Urinary bladder (tissue), 3 donors: ENCODE measurements at regions not wholly inside any gene's neighbourhood (a gene's known extent, or its start where the extent isn't known, plus 50 kb on each side); places are given as distances from the start of the nearest gene placed in this dataset.
A peak's percentile ranks its signal among the peaks of the same experiment; 100 is the strongest.

Source experiments
- DNase-seq: peaks from one replicate; pipeline ENCODE4 v3.0.0-alpha.2; 2015; ENCODE audit errors: extremely low spot score
- H3K27ac ChIP-seq: one replicate; pipeline ENCODE4 v1.5.1; 2013; ENCODE audit warnings: low read depth, mild to moderate bottlenecking, moderate library complexity
- H3K36me3 ChIP-seq: one replicate; pipeline ENCODE4 v1.6.1; 2013; ENCODE audit warnings: mild to moderate bottlenecking, moderate library complexity; ENCODE audit not compliant: insufficient read depth
- H3K4me1 ChIP-seq: one replicate; pipeline ENCODE4 v1.6.1; 2013; ENCODE audit warnings: mild to moderate bottlenecking, moderate library complexity; ENCODE audit not compliant: insufficient read depth
- H3K4me3 ChIP-seq: one replicate; pipeline ENCODE4 v1.5.1; 2013; ENCODE audit warnings: low read depth, low read length
- whole genome bisulfite sequencing: extraction: QIAGEN DNeasy Blood & Tissue Kit; methylation state at CpG from one replicate; pipeline ENCODE4 v1.1.7; 2013; 5-methylcytosine and 5-hydroxymethylcytosine counted together
- donor health status: healthy with polysubstance abuse.
- donor health status: healthy.

GRCh38 chr2:104371087-104371781 lies 482.7 kb upstream of the POU3F3 start:
- no peak overlapping the region for H3K27ac ChIP-seq
- 33% methylated on average over 5 of the region's 5 CpGs for WGBS
- no peaks in the 10 kb centered on the region for H3K4me1 ChIP-seq
- no peaks in the 10 kb centered on the region for H3K36me3 ChIP-seq
- no peak for DNase-seq
- H3K4me3 ChIP-seq: no peak overlapping the region

DNA sequence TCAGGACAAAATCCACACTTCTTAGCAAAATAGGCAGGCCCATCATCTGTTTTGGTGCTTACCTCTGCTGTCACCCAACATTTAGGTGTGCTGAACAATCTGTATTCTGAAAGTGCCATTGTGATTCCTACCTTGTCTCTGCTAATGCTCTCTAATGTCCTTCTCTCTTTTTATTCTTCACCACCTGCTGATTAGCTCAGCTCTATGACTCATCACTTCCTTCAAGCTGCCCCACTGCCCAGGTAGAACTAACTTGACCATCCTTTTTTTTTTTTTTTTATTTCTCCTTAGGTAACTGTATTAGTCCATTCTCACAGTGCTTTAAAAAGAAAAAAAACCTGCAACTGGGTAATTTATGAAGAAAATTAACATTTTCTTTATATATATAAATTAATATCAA lies 478.7 kb upstream of the POU3F3 start:
- Histone ChIP-seq H3K27ac (no peak overlapping the region), H3K4me3 (no peak overlapping the region), H3K4me1 (no peaks in the 10 kb centered on the region), H3K36me3 (no peaks in the 10 kb centered on the region)
- DNase-seq: no peak

- peak; percentile 43 for DNase-seq
- no peaks in the 10 kb centered on the region for H3K36me3 ChIP-seq
- no peak overlapping the region for H3K27ac ChIP-seq
- WGBS: 4% methylated on average over 3 of the region's 3 CpGs
- H3K4me3 ChIP-seq: peak overlapping the region; percentile 21
- no peaks in the 10 kb centered on the region for H3K4me1 ChIP-seq
Observed at GRCh38 chr2:104378853-104379374, 475.0 kb upstream of the POU3F3 start.

- no peak for DNase-seq
- H3K4me3 ChIP-seq: no peak overlapping the region
- WGBS: 80% methylated on average over 5 of the region's 5 CpGs
- no peak overlapping the region for H3K27ac ChIP-seq
- no peaks in the 10 kb centered on the region for H3K4me1 ChIP-seq
- no peaks in the 10 kb centered on the region for H3K36me3 ChIP-seq
Observed at GRCh38 chr2:104384961-104385360, 469.0 kb upstream of the POU3F3 start.

GRCh38 chr2:104385743-104386142 lies 468.2 kb upstream of the POU3F3 start:
- Histone ChIP-seq H3K36me3 (no peaks in the 10 kb centered on the region), H3K27ac (no peak overlapping the region), H3K4me1 (no peaks in the 10 kb centered on the region), H3K4me3 (no peak overlapping the region)
- 59% methylated on average over 4 of the region's 4 CpGs for WGBS
- DNase-seq: no peak

DNA sequence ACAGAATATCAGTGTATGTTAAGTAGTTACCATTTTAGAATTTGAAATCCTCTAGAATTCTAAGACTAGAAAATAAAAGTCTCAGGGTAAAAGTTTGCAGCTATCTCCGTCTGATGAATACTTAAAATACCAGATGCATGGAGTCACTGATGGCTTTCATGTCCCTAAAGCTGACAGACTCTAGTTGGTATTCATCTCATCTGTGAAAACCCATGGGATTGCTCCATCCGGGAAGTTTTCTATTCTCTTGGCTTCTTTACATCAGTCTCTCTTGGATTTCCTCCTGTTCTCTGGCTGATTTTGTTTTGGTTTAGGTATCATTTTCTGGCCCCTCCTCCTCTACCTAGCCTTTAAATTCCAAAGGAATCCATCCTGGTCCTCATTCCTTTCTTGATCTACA lies 465.6 kb upstream of the POU3F3 start:
- no peak for DNase-seq
- Histone ChIP-seq H3K27ac (no peak overlapping the region), H3K36me3 (no peaks in the 10 kb centered on the region), H3K4me1 (no peaks in the 10 kb centered on the region), H3K4me3 (no peak overlapping the region)
- 45% methylated on average over 2 of the region's 2 CpGs for WGBS

DNA sequence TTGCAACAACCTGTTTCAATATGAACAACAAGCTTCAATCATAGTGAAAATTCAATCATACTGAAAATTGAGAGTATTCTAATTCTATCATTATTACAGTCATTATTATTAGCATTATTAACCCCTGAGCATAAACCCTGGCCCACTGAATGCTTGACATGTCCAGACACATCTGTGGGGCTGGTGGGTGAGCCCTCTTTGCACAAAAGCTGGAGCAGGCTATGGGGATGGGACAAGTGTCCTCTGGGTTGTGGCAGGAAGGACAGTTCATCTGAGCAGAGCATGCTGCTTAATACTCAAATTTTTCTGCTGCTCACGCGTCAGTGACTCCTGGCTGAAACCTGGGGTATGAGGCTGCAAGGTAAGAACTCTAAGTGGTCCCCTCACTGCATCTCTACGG lies 451.1 kb upstream of the POU3F3 start:
- H3K4me3 ChIP-seq: no peak overlapping the region
- no peaks in the 10 kb centered on the region for H3K4me1 ChIP-seq
- 92% methylated on average over 3 of the region's 3 CpGs for WGBS
- H3K36me3 ChIP-seq: no peaks in the 10 kb centered on the region
- no peak for DNase-seq
- no peak overlapping the region for H3K27ac ChIP-seq

- 23% methylated on average over 6 of the region's 6 CpGs for WGBS
- DNase-seq: no peak
- H3K4me1 ChIP-seq: no peaks in the 10 kb centered on the region
- no peaks in the 10 kb centered on the region for H3K36me3 ChIP-seq
- no peak overlapping the region for H3K27ac ChIP-seq
- H3K4me3 ChIP-seq: no peak overlapping the region
Observed at GRCh38 chr2:104404526-104404925, 449.4 kb upstream of the POU3F3 start.

- no peaks in the 10 kb centered on the region for H3K4me1 ChIP-seq
- H3K36me3 ChIP-seq: no peaks in the 10 kb centered on the region
- H3K27ac ChIP-seq: no peak overlapping the region
- DNase-seq: no peak
- 79% methylated on average over 8 of the region's 8 CpGs for WGBS
- no peak overlapping the region for H3K4me3 ChIP-seq
Observed at GRCh38 chr2:104405623-104406022, 448.3 kb upstream of the POU3F3 start.

- Histone ChIP-seq H3K36me3 (no peaks in the 10 kb centered on the region), H3K4me1 (no peaks in the 10 kb centered on the region), H3K4me3 (no peak overlapping the region), H3K27ac (no peak overlapping the region)
- 43% methylated on average over 10 of the region's 10 CpGs for WGBS
- DNase-seq: peak; percentile 33
Observed at GRCh38 chr2:104406261-104406726, 447.6 kb upstream of the POU3F3 start.

- Histone ChIP-seq H3K36me3 (no peaks in the 10 kb centered on the region), H3K4me3 (no peak overlapping the region), H3K4me1 (no peaks in the 10 kb centered on the region), H3K27ac (no peak overlapping the region)
- DNase-seq: no peak
- WGBS: 91% methylated on average over 2 of the region's 2 CpGs
Observed at GRCh38 chr2:104407641-104408040, 446.3 kb upstream of the POU3F3 start.

DNA sequence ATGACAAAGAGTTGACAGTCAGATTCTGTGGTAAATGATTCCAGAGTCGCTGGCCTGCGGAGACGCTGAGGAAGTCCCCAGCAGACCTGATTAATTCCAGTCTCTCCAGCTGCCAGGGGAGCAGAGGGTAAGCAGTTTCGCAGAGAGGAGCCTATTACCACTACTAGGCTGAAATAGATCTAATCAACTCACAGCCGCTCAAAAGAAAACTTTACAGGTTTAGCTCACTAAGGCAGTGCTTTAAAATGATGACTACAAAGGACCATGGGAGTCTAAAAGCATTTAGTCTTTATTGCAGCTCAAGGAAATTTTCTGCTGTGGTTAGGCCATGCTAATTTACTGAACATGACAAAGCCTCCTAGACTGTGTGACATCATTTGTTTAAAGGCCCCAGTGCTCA lies 445.6 kb upstream of the POU3F3 start:
- H3K27ac ChIP-seq: no peak overlapping the region
- H3K36me3 ChIP-seq: no peaks in the 10 kb centered on the region
- H3K4me3 ChIP-seq: no peak overlapping the region
- no peaks in the 10 kb centered on the region for H3K4me1 ChIP-seq
- DNase-seq: no peak
- 47% methylated on average over 5 of the region's 5 CpGs for WGBS

DNA sequence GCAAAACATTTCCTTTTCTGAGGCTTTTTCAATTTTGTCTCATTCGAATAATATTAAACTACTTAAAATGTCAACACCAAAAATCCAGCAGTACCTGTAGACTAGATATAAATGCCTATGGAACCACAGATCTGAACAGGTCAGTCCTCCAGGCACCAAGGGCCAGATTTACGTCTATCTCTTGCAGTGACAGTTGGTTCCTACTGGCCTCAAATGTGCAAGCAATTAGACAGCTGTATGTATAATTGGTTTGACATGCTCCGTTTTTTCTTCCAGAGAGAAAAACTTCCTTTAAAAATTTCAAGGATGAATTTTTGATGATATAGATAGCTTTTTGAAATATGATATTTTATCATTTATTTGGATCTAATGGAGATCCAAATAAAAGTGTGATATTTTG lies 443.8 kb upstream of the POU3F3 start:
- H3K36me3 ChIP-seq: no peaks in the 10 kb centered on the region
- H3K4me3 ChIP-seq: no peak overlapping the region
- no peak overlapping the region for H3K27ac ChIP-seq
- DNase-seq: no peak
- 69% methylated on average over 3 of the region's 3 CpGs for WGBS
- no peaks in the 10 kb centered on the region for H3K4me1 ChIP-seq

- no peak overlapping the region for H3K27ac ChIP-seq
- no peaks in the 10 kb centered on the region for H3K36me3 ChIP-seq
- 23% methylated on average over 2 of the region's 2 CpGs for WGBS
- DNase-seq: no peak
- H3K4me3 ChIP-seq: no peak overlapping the region
- no peaks in the 10 kb centered on the region for H3K4me1 ChIP-seq
Observed at GRCh38 chr2:104412384-104412783, 441.5 kb upstream of the POU3F3 start.

GRCh38 chr2:104413890-104414289 lies 440.0 kb upstream of the POU3F3 start:
- Histone ChIP-seq H3K36me3 (no peaks in the 10 kb centered on the region), H3K4me1 (no peaks in the 10 kb centered on the region), H3K27ac (no peak overlapping the region), H3K4me3 (no peak overlapping the region)
- 77% methylated on average over 8 of the region's 8 CpGs for WGBS
- no peak for DNase-seq
